HG02973 (cell line): ENCODE measurements at regions not wholly inside any gene's neighbourhood (a gene's known extent, or its start where the extent isn't known, plus 50 kb on each side); places are given as distances from the start of the nearest gene placed in this dataset.

ENCODE experiments used
- ATAC-seq: cut with Tn5 transposase; IDR thresholded peaks from one replicate; pipeline ENCODE4 v1.9.1; 2021; ENCODE audit warnings: moderate library complexity; ENCODE audit not compliant: unreplicated experiment

GRCh38 chr6:113120582-113121285, 736.4 kb upstream of the MARCKS start:
- ATAC-seq, result no peak

GRCh38 chr6:113121571-113121970, 735.6 kb upstream of the MARCKS start:
- no peak for ATAC-seq

GRCh38 chr6:113122060-113122459, 735.1 kb upstream of the MARCKS start:
- ATAC-seq, result no peak

DNA sequence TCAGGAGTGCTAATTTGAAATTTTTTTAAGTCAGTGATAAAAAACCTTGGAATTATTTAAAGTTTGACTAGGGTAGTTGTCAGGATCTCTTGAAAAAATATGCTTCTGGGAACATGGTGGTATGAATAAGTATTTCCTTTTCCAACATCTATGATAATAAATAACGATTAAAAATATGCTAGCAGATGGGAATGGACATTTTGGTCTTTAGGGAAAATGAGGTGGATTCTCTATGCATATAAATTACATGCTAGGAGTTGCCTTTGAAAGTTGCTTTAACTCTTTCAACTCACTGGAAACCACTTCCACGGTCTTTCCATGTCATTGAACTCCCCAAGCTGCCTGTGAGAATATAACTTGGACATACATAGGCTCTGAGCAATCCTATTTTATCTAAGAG, 731.5 kb upstream of the MARCKS start:
- no peak for ATAC-seq

GRCh38 chr6:113127786-113128419, 729.2 kb upstream of the MARCKS start:
- ATAC-seq, result no peak

DNA sequence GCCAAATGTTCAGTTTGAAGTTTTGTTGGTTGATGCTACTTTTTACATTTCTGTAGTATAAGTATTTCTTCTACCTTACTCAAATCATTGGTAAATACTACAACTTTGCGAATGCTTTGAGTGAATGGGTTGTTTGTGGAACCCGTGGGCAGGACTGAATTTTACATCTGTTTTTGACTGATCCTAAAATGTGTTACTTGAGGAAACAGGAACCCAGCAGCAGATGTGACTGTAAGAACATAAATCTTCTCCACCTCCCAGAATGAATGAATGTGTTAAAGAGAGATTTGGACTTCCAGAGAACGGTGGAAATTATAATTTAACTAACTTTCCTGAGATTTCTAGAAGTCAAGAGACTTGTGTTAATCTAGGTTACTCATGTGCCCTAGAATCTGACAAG, 728.5 kb upstream of the MARCKS start:
- no peak for ATAC-seq

- no peak for ATAC-seq
Observed at GRCh38 chr6:113129991-113130390, 727.2 kb upstream of the MARCKS start.

GRCh38 chr6:113137426-113137825, 719.7 kb upstream of the MARCKS start:
- no peak for ATAC-seq

DNA sequence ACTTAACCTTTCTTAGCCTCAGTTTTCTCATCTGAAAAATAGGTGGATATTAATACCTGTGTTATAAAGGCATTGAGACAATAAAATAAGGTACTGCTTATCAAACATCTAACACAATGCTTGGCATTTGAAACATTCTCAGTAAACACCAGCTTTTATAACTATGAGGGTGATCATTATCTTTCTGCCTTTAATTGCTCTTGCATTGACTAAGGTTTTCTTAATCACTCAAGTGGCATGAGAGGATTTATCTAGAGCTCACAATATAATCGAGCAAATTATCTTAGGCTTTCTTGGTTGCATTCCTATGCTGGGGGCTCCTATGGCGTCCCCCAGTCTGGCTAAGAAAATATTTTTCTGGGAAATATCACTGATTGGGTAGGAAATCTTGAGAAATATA, 716.4 kb upstream of the MARCKS start:
- ATAC-seq, result no peak

DNA sequence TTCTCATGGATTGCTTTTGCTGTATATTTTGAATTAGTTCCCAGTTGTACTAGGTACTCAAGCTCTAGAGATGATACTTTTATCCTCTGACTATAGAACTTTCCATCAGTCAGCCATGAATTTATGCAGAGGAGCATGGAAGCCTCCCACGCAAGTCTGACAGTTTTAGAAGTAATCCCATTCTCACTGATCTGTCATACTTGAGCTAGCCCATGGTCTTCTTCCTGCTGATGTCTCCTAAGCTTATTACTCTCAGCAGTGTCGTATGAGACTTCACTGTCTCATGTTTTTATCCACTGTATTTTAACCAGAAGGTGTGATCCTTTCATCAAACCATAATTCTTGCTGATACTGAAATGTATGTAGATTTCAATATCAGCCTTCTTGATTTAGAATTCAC, 715.2 kb upstream of the MARCKS start:
- ATAC-seq, result no peak

- no peak for ATAC-seq
Observed at GRCh38 chr6:113142671-113143174, 714.4 kb upstream of the MARCKS start.

GRCh38 chr6:113143206-113143605, 713.9 kb upstream of the MARCKS start:
- ATAC-seq, result no peak

DNA sequence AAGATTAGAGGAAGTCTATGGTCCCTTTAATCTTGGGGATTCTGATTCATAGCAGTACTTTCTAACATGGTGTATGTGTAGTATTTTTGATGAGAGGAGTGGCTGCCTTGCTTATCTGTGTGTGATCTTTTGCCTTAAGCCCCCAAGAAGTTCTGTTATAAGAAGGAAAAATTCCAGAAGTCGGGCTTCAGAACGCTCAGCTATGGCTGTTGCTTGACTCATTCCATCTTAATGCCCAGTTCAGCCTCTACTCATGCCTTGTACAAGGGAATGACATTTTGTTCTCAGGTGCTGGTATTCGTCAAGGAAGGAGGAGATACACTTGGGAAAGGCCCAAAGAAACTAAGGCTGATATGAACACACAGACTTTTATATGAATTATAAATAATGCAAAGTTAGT, 713.0 kb upstream of the MARCKS start:
- no peak for ATAC-seq

- ATAC-seq, result no peak
Observed at GRCh38 chr6:113146878-113147277, 710.3 kb upstream of the MARCKS start.

GRCh38 chr6:113147544-113147943, 709.6 kb upstream of the MARCKS start:
- no peak for ATAC-seq

DNA sequence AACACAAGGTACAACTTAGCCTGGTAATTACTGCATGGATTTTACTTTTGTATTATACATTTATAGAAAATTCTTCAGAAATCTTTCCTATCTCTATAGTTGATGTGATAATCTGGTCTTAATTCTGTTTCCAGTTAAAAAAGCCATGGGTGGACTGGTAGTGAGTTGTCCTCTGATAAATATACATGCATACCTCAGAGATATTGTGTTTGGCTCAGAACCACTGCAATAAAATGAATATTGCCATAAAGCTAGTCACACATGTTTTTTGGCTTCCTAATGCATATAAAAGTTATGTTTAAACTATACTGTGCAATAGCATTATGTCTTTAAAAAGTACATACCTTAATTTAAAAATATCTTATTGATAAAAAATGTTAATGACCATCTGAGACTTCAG, 708.6 kb upstream of the MARCKS start:
- ATAC-seq, result no peak

GRCh38 chr6:113149511-113149910, 707.6 kb upstream of the MARCKS start:
- no peak for ATAC-seq

DNA sequence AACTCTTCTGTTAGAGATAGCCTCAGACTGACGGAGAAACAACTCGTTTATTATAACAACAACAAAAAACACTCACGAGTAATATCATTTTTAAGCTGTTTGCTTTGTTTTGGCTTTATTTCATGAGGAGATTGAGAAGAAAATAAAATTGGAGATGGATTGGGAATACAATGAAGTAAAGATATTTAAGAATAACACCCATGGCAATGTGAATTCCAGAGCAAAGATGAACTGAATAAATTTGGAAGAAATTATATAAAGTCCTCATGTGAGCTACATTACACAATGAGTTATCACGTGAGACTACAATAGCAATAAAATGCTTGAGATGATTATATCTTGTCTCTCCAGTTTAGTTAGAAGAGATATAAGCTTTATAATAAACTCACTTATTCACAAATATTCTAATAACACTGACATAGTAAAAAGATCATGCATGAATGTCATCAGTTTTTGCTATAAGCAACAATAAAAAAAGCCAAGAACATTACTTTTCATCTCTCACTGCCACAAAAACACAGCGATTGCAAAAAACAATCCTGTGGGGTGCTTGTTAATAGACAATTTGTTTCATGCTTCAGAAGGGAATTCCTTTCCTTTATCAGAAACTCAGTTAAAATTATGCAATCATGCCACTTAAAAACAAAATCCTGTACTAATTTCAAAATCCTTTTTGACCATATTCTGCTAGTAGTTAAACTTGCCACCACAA, 696.7 kb upstream of the MARCKS start:
- no peak for ATAC-seq

GRCh38 chr6:113161018-113161315, 696.2 kb upstream of the MARCKS start:
- ATAC-seq, result no peak

GRCh38 chr6:113162739-113163138, 694.4 kb upstream of the MARCKS start:
- no peak for ATAC-seq

- ATAC-seq, result no peak
Observed at GRCh38 chr6:113168057-113168456, 689.1 kb upstream of the MARCKS start.

GRCh38 chr6:113169484-113169883, 687.7 kb upstream of the MARCKS start:
- no peak for ATAC-seq
